GM12891 (cell line): ENCODE measurements at regions not wholly inside any gene's neighbourhood (a gene's known extent, or its start where the extent isn't known, plus 50 kb on each side); places are given as distances from the start of the nearest gene placed in this dataset.

Source experiments
- DNase-seq: peaks from one replicate; pipeline ENCODE4 v3.0.0; 2011; ENCODE audit warnings: low spot score; ENCODE audit not compliant: insufficient read length
- FAIRE-seq: peaks from 2 replicates; lab custom pipeline; 2011; peaks lifted over from hg19 to GRCh38; lab: Jason Lieb, UNC
- PAX5 ChIP-seq: IDR thresholded peaks from 2 replicates; pipeline ENCODE4 v1.6.1; 2011; ENCODE audit warnings: low read length, moderate library complexity, mild to moderate bottlenecking; ENCODE audit not compliant: insufficient read depth, severe bottlenecking
- POLR2A ChIP-seq: IDR thresholded peaks from 2 replicates; pipeline ENCODE4 v1.6.1; 2011; ENCODE audit warnings: low read depth, low read length, control low read depth
- POLR2AphosphoS5 ChIP-seq: IDR thresholded peaks from 2 replicates; pipeline ENCODE4 v1.6.1; 2011; ENCODE audit warnings: low read depth, low read length, control low read depth
- POU2F2 ChIP-seq: IDR thresholded peaks from 2 replicates; pipeline ENCODE4 v1.6.1; 2011; ENCODE audit warnings: low read depth, mild to moderate bottlenecking, control low read depth, low read length, moderate library complexity
- SPI1 ChIP-seq: IDR thresholded peaks from 2 replicates; pipeline ENCODE4 v1.6.1; 2011; ENCODE audit warnings: low read depth, low read length, control low read depth
- TAF1 ChIP-seq: IDR thresholded peaks from 2 replicates; pipeline ENCODE4 v1.6.1; 2011; ENCODE audit warnings: low read depth, low read length, control low read depth

- FAIRE-seq (no peak), DNase-seq (no peak)
- TF ChIP-seq TAF1 (no peak), POLR2A (no peak), POU2F2 (no peak), SPI1 (no peak), POLR2AphosphoS5 (no peak), PAX5 (no peak)
These were observed 52.2 kb upstream of the PRL start for GRCh38 chr6:22349051-22349450.

GRCh38 chr6:22349528-22349927, 52.7 kb upstream of the PRL start:
- no peak for TF ChIP-seq POLR2A
- no peak for TF ChIP-seq TAF1
- no peak for TF ChIP-seq POU2F2
- TF ChIP-seq PAX5 = no peak
- TF ChIP-seq POLR2AphosphoS5 = no peak
- TF ChIP-seq SPI1 = no peak
- FAIRE-seq (no peak), DNase-seq (no peak)

- no peak for FAIRE-seq
These were observed 53.3 kb upstream of the PRL start for GRCh38 chr6:22350109-22350508.

GRCh38 chr6:22353101-22353500, 56.3 kb upstream of the PRL start:
- DNase-seq (no peak), FAIRE-seq (no peak)
- TF ChIP-seq SPI1 = no peak
- no peak for TF ChIP-seq POLR2AphosphoS5
- no peak for TF ChIP-seq POU2F2
- TF ChIP-seq POLR2A = no peak
- TF ChIP-seq TAF1 = no peak
- no peak for TF ChIP-seq PAX5

More at GRCh38 chr6:22350109-22350508, 53.3 kb upstream of the PRL start:
- no peak for TF ChIP-seq SPI1
- no peak for TF ChIP-seq PAX5
- no peak for DNase-seq

GRCh38 chr6:22356362-22356940, 59.6 kb upstream of the PRL start:
- no peak for DNase-seq
- no peak for TF ChIP-seq POU2F2
- no peak for TF ChIP-seq POLR2A
- no peak for TF ChIP-seq PAX5
- no peak for TF ChIP-seq TAF1
- TF ChIP-seq SPI1 = no peak
- no peak for FAIRE-seq

GRCh38 chr6:22357724-22358189, 60.9 kb upstream of the PRL start:
- FAIRE-seq = no peak

GRCh38 chr6:22361576-22361975, 64.7 kb upstream of the PRL start:
- FAIRE-seq (no peak), DNase-seq (no peak)
- TF ChIP-seq PAX5 = no peak
- TF ChIP-seq POLR2AphosphoS5 = no peak
- no peak for TF ChIP-seq POU2F2
- no peak for TF ChIP-seq TAF1
- TF ChIP-seq POLR2A = no peak
- TF ChIP-seq SPI1 = no peak

More at GRCh38 chr6:22357724-22358189, 60.9 kb upstream of the PRL start:
- TF ChIP-seq POU2F2 (no peak), PAX5 (no peak), TAF1 (no peak), POLR2AphosphoS5 (no peak), SPI1 (no peak), POLR2A (no peak)
- DNase-seq = no peak

- FAIRE-seq (no peak), DNase-seq (no peak)
- TF ChIP-seq POU2F2 (no peak), POLR2A (no peak)
These were observed 65.5 kb upstream of the PRL start for GRCh38 chr6:22362361-22362760.

GRCh38 chr6:22363166-22363713, 66.4 kb upstream of the PRL start:
- FAIRE-seq (no peak), DNase-seq (no peak)
- no peak for TF ChIP-seq TAF1
- TF ChIP-seq POLR2AphosphoS5 = no peak
- TF ChIP-seq SPI1 = no peak
- TF ChIP-seq POLR2A = no peak
- TF ChIP-seq PAX5 = no peak
- no peak for TF ChIP-seq POU2F2

- FAIRE-seq (no peak), DNase-seq (no peak)
- TF ChIP-seq TAF1 (no peak), PAX5 (no peak), POU2F2 (no peak), SPI1 (peak; percentile 76), POLR2AphosphoS5 (no peak), POLR2A (no peak)
These were observed 66.9 kb upstream of the PRL start for GRCh38 chr6:22363714-22364239.

GRCh38 chr6:22364306-22364705, 67.5 kb upstream of the PRL start:
- FAIRE-seq = peak; percentile 13
- TF ChIP-seq SPI1 = no peak
- no peak for TF ChIP-seq POLR2AphosphoS5
- TF ChIP-seq POU2F2 = no peak
- TF ChIP-seq POLR2A = no peak
- TF ChIP-seq PAX5 = no peak
- TF ChIP-seq TAF1 = no peak
- DNase-seq = no peak
